ENCODE measurements at regions not wholly inside any gene's neighbourhood (a gene's known extent, or its start where the extent isn't known, plus 50 kb on each side); places are given as distances from the start of the nearest gene placed in this dataset.

- Mint-ChIP-seq H3K36me3 (no peaks in the 10 kb centered on the region), H3K9me3 (no peaks in the 10 kb centered on the region), H3K4me3 (no peak overlapping the region), H3K4me1 (no peaks in the 10 kb centered on the region), H3K27ac (no peak overlapping the region), H3K27me3 (peaks cover 5 to 59% of the 10 kb centered on the region in 2 donors)
- POLR2A ChIA-PET = no interaction called here
- no peak overlapping the region for H3K4me3 ChIP-seq (ENCODE audit: low read length)
- H3K9me3 ChIP-seq (ENCODE audit: low read length) = no peaks in the 10 kb centered on the region
- no peak for DNase-seq
- H3K27me3 ChIP-seq (ENCODE audit: insufficient read depth, low read length, poor library complexity, severe bottlenecking) = no peaks in the 10 kb centered on the region
- no peaks in the 10 kb centered on the region for H3K4me1 ChIP-seq (ENCODE audit: insufficient read depth, low read length)
- CTCF ChIA-PET = no interaction called here
- no peak overlapping the region for H3K27ac ChIP-seq (ENCODE audit: low read depth, low read length)
- H3K36me3 ChIP-seq (ENCODE audit: insufficient read depth, low read length) = no peaks in the 10 kb centered on the region
These were observed 260.0 kb downstream of the REEP3 start for GRCh38 chr10:63781226-63781625.

GRCh38 chr10:63783882-63784281 lies 262.7 kb downstream of the REEP3 start:
- Mint-ChIP-seq H3K27ac (no peak overlapping the region), H3K9me3 (peaks cover 0 to 2% (median 0%) of the 10 kb centered on the region in 5 donors), H3K4me1 (no peaks in the 10 kb centered on the region), H3K4me3 (no peak overlapping the region), H3K36me3 (no peaks in the 10 kb centered on the region), H3K27me3 (peaks cover 9 to 52% of the 10 kb centered on the region in 2 donors)
- H3K36me3 ChIP-seq (ENCODE audit: insufficient read depth, low read length) = no peaks in the 10 kb centered on the region
- ChIA-PET CTCF (no interaction called here), POLR2A (no interaction called here)
- no peaks in the 10 kb centered on the region for H3K4me1 ChIP-seq (ENCODE audit: insufficient read depth, low read length)
- no peak overlapping the region for H3K27ac ChIP-seq (ENCODE audit: low read depth, low read length)
- no peak overlapping the region for H3K4me3 ChIP-seq (ENCODE audit: low read length)
- no peak for DNase-seq
- H3K9me3 ChIP-seq (ENCODE audit: low read length) = no peaks in the 10 kb centered on the region
- H3K27me3 ChIP-seq (ENCODE audit: insufficient read depth, low read length, poor library complexity, severe bottlenecking) = no peaks in the 10 kb centered on the region

GRCh38 chr10:63788152-63788821 lies 267.1 kb downstream of the REEP3 start:
- H3K4me1 Mint-ChIP-seq = no peaks in the 10 kb centered on the region
- H3K4me3 Mint-ChIP-seq = no peak overlapping the region
- H3K36me3 ChIP-seq (ENCODE audit: insufficient read depth, low read length) = no peaks in the 10 kb centered on the region
- H3K27me3 ChIP-seq (ENCODE audit: insufficient read depth, low read length, poor library complexity, severe bottlenecking) = no peaks in the 10 kb centered on the region
- no peak overlapping the region for H3K27ac Mint-ChIP-seq
- H3K27me3 Mint-ChIP-seq = peaks cover 7 to 28% of the 10 kb centered on the region in 2 donors
- H3K9me3 Mint-ChIP-seq = peaks cover 0 to 7% (median 0%) of the 10 kb centered on the region in 5 donors
- no peak overlapping the region for H3K27ac ChIP-seq (ENCODE audit: low read depth, low read length)
- POLR2A ChIA-PET = no interaction called here
- no peaks in the 10 kb centered on the region for H3K4me1 ChIP-seq (ENCODE audit: insufficient read depth, low read length)
- H3K9me3 ChIP-seq (ENCODE audit: low read length) = no peaks in the 10 kb centered on the region
- H3K4me3 ChIP-seq (ENCODE audit: low read length) = no peak overlapping the region
- CTCF ChIA-PET = no interaction called here
- H3K36me3 Mint-ChIP-seq = no peaks in the 10 kb centered on the region
- no peak for DNase-seq

- peaks cover 5 to 10% of the 10 kb centered on the region in 2 donors for H3K27me3 Mint-ChIP-seq
- CTCF ChIA-PET = no interaction called here
These were observed 274.1 kb downstream of the REEP3 start for GRCh38 chr10:63795094-63795860.

GRCh38 chr10:63798599-63799498 lies 277.6 kb downstream of the REEP3 start:
- Mint-ChIP-seq H3K36me3 (no peaks in the 10 kb centered on the region), H3K4me3 (peak overlapping the region in 2 of 7 donors; percentile 2 to 5), H3K4me1 (peaks cover 6 to 11% (median 11%) of the 10 kb centered on the region in 3 donors), H3K27ac (no peak overlapping the region), H3K9me3 (peaks cover 0 to 3% (median 0%) of the 10 kb centered on the region in 5 donors), H3K27me3 (peaks cover 5% of the 10 kb centered on the region in 2 donors)
- no peak for DNase-seq
- Histone ChIP-seq H3K36me3 (ENCODE audit: insufficient read depth, low read length) (no peaks in the 10 kb centered on the region), H3K9me3 (ENCODE audit: low read length) (no peaks in the 10 kb centered on the region), H3K4me1 (ENCODE audit: insufficient read depth, low read length) (no peaks in the 10 kb centered on the region), H3K27me3 (ENCODE audit: insufficient read depth, low read length, poor library complexity, severe bottlenecking) (no peaks in the 10 kb centered on the region), H3K4me3 (ENCODE audit: low read length) (no peak overlapping the region), H3K27ac (ENCODE audit: low read depth, low read length) (no peak overlapping the region)
- ChIA-PET CTCF (no interaction called here), POLR2A (no interaction called here)

More at GRCh38 chr10:63795094-63795860, 274.1 kb downstream of the REEP3 start:
- Mint-ChIP-seq H3K27ac (no peak overlapping the region), H3K36me3 (no peaks in the 10 kb centered on the region), H3K4me3 (no peak overlapping the region), H3K9me3 (peaks cover 0 to 7% (median 0%) of the 10 kb centered on the region in 5 donors), H3K4me1 (peaks cover 6 to 11% (median 11%) of the 10 kb centered on the region in 3 donors)
- Histone ChIP-seq H3K9me3 (ENCODE audit: low read length) (no peaks in the 10 kb centered on the region), H3K4me1 (ENCODE audit: insufficient read depth, low read length) (no peaks in the 10 kb centered on the region), H3K27me3 (ENCODE audit: insufficient read depth, low read length, poor library complexity, severe bottlenecking) (no peaks in the 10 kb centered on the region), H3K36me3 (ENCODE audit: insufficient read depth, low read length) (no peaks in the 10 kb centered on the region), H3K27ac (ENCODE audit: low read depth, low read length) (no peak overlapping the region), H3K4me3 (ENCODE audit: low read length) (no peak overlapping the region)
- POLR2A ChIA-PET = no interaction called here
- DNase-seq = no peak

GRCh38 chr10:63799521-63800300 lies 278.5 kb downstream of the REEP3 start:
- Mint-ChIP-seq H3K36me3 (no peaks in the 10 kb centered on the region), H3K27me3 (peaks cover 5% of the 10 kb centered on the region in 2 donors), H3K4me3 (peak overlapping the region in 3 of 7 donors; percentile 2 to 16 (median 13)), H3K9me3 (no peaks in the 10 kb centered on the region), H3K27ac (no peak overlapping the region), H3K4me1 (peaks cover 6 to 11% (median 11%) of the 10 kb centered on the region in 3 donors)
- H3K27ac ChIP-seq (ENCODE audit: low read depth, low read length) = no peak overlapping the region
- H3K36me3 ChIP-seq (ENCODE audit: insufficient read depth, low read length) = no peaks in the 10 kb centered on the region
- H3K9me3 ChIP-seq (ENCODE audit: low read length) = no peaks in the 10 kb centered on the region
- CTCF ChIA-PET = no interaction called here
- no peaks in the 10 kb centered on the region for H3K27me3 ChIP-seq (ENCODE audit: insufficient read depth, low read length, poor library complexity, severe bottlenecking)
- no peak for DNase-seq
- POLR2A ChIA-PET = no interaction called here
- no peaks in the 10 kb centered on the region for H3K4me1 ChIP-seq (ENCODE audit: insufficient read depth, low read length)
- H3K4me3 ChIP-seq (ENCODE audit: low read length) = no peak overlapping the region

- CTCF ChIA-PET = no interaction called here
- no peaks in the 10 kb centered on the region for H3K27me3 ChIP-seq (ENCODE audit: insufficient read depth, low read length, poor library complexity, severe bottlenecking)
- Mint-ChIP-seq H3K9me3 (peaks cover 0 to 4% (median 0%) of the 10 kb centered on the region in 5 donors), H3K4me1 (peaks cover 6 to 11% (median 11%) of the 10 kb centered on the region in 3 donors), H3K4me3 (no peak overlapping the region), H3K36me3 (no peaks in the 10 kb centered on the region), H3K27me3 (peaks cover 5% of the 10 kb centered on the region in 2 donors), H3K27ac (no peak overlapping the region)
- no peak overlapping the region for H3K4me3 ChIP-seq (ENCODE audit: low read length)
- no peaks in the 10 kb centered on the region for H3K9me3 ChIP-seq (ENCODE audit: low read length)
- no peaks in the 10 kb centered on the region for H3K4me1 ChIP-seq (ENCODE audit: insufficient read depth, low read length)
- no peak overlapping the region for H3K27ac ChIP-seq (ENCODE audit: low read depth, low read length)
- no peaks in the 10 kb centered on the region for H3K36me3 ChIP-seq (ENCODE audit: insufficient read depth, low read length)
- DNase-seq = no peak
- POLR2A ChIA-PET = no interaction called here
These were observed 280.0 kb downstream of the REEP3 start for GRCh38 chr10:63801166-63801565.

Data from CD8-positive, alpha-beta memory T cell (primary cell).